H1 (cell line): ENCODE measurements at regions not wholly inside any gene's neighbourhood (a gene's known extent, or its start where the extent isn't known, plus 50 kb on each side); places are given as distances from the start of the nearest gene placed in this dataset.

ENCODE experiments used
- CTCF ChIA-PET: fragments of 300-600 bp; sonication (Branson Sonifier 250); formaldehyde crosslinking; loops from one replicate; lab custom pipeline; 2021; ENCODE audit not compliant: partially characterized antibody; lab: Charles Lee
- POLR2A ChIA-PET: fragments of 300-600 bp; sonication (Branson Sonifier 250); formaldehyde crosslinking; loops from one replicate; lab custom pipeline; 2021; ENCODE audit warnings: inconsistent platforms; ENCODE audit not compliant: partially characterized antibody; lab: Charles Lee
- DNase-seq, 2 experiments: peaks; one replicate each; pipeline versions ENCODE4 v3.0.0 to v3.0.0-alpha.2; 2010 to 2022; ENCODE audit warnings: low spot score in 2 of 2, low read depth in 1 of 2, mixed read lengths in 1 of 2
- FAIRE-seq: peaks from 2 replicates; lab custom pipeline; 2011; peaks lifted over from hg19 to GRCh38; lab: Jason Lieb, UNC
- H2AFZ ChIP-seq: 2 replicates; pipeline ENCODE4 v1.8.1; 2012; ENCODE audit warnings: low read length, inconsistent platforms
- H2AK5ac ChIP-seq: 2 replicates; pipeline ENCODE4 v1.6.1; 2013; ENCODE audit warnings: low read depth, low read length
- H2BK120ac ChIP-seq: replicated peaks from 2 replicates; pipeline ENCODE3; 2013; ENCODE audit warnings: low read depth, low read length, inconsistent platforms
- H2BK12ac ChIP-seq: 2 replicates; pipeline ENCODE4 v1.6.1; 2013; ENCODE audit warnings: low read depth, low read length
- H2BK15ac ChIP-seq: 2 replicates; pipeline ENCODE4 v1.6.1; 2013; ENCODE audit warnings: low read length
- H2BK20ac ChIP-seq: 2 replicates; pipeline ENCODE4 v1.6.1; 2013; ENCODE audit warnings: low read length
- H2BK5ac ChIP-seq: 2 replicates; pipeline ENCODE4 v1.6.1; 2013; ENCODE audit warnings: low read depth, low read length
- H3K14ac ChIP-seq: 2 replicates; pipeline ENCODE4 v1.6.1; 2013; ENCODE audit warnings: inconsistent platforms; ENCODE audit not compliant: insufficient read length
- H3K18ac ChIP-seq: 2 replicates; pipeline ENCODE4 v1.6.1; 2013; ENCODE audit warnings: low read length; ENCODE audit errors: extremely low read depth
- H3K23ac ChIP-seq: 2 replicates; pipeline ENCODE4 v1.6.1; 2013; ENCODE audit warnings: inconsistent platforms; ENCODE audit not compliant: insufficient read length
- H3K23me2 ChIP-seq: 2 replicates; pipeline ENCODE4 v1.6.1; 2013; ENCODE audit warnings: low read depth, low read length
- H3K27ac ChIP-seq: 2 replicates; pipeline ENCODE4 v1.6.1; 2011; ENCODE audit warnings: low read depth, low read length, inconsistent platforms
- H3K27me3 ChIP-seq, 4 experiments: replicated peaks in 1 of 4; 1 replicate in 1 of 4; 2 replicates in 3 of 4; pipeline versions ENCODE4 v1.6.1 to v1.8.1; 2011 to 2013; ENCODE audit warnings: low read length in 3 of 4, mild to moderate bottlenecking in 3 of 4, inconsistent platforms in 2 of 4, mixed read lengths in 2 of 4, moderate library complexity in 1 of 4; ENCODE audit not compliant: control insufficient read depth in 3 of 4, insufficient read depth in 3 of 4; ENCODE audit errors: extremely low read depth in 1 of 4
- H3K36me3 ChIP-seq, 4 experiments: 2 replicates each; pipeline versions ENCODE4 v1.6.1 to v1.8.1; 2011 to 2013; ENCODE audit warnings: mild to moderate bottlenecking in 4 of 4, low read length in 3 of 4, moderate library complexity in 2 of 4, control low read depth in 1 of 4, inconsistent platforms in 1 of 4; ENCODE audit not compliant: insufficient read depth in 4 of 4, control insufficient read depth in 2 of 4
- H3K4ac ChIP-seq: replicated peaks from 2 replicates; pipeline ENCODE3; 2013; ENCODE audit warnings: low read length, low read depth, mixed read lengths, inconsistent platforms; ENCODE audit not compliant: insufficient read length
- H3K4me1 ChIP-seq, 4 experiments: replicated peaks in 1 of 4; 1 replicate in 1 of 4; 2 replicates in 3 of 4; pipeline versions ENCODE4 v1.6.1 to v1.8.1; 2011 to 2013; ENCODE audit warnings: low read length in 3 of 4, inconsistent platforms in 2 of 4, mixed read lengths in 1 of 4; ENCODE audit not compliant: insufficient read depth in 4 of 4, control insufficient read depth in 3 of 4
- H3K4me2 ChIP-seq, 2 experiments: 2 replicates each; pipeline versions ENCODE4 v1.6.1 to v1.8.1; 2011 to 2013; ENCODE audit warnings: low read depth in 2 of 2, low read length in 2 of 2, control low read depth in 1 of 2, inconsistent platforms in 1 of 2, mild to moderate bottlenecking in 1 of 2; ENCODE audit not compliant: insufficient read depth in 1 of 2
- H3K4me3 ChIP-seq, 4 experiments: fragments of 200-600, 300-600 bp in 1 of 4; sonication (generic), shearing (Covaris generic), sonication (Bioruptor Twin) in 1 of 4; 2 replicates each; pipeline versions ENCODE4 v1.5.1 to v1.8.1; 2011 to 2016; ENCODE audit warnings: low read length in 4 of 4, low read depth in 3 of 4, control low read depth in 2 of 4, inconsistent platforms in 2 of 4, mild to moderate bottlenecking in 2 of 4, mixed read lengths in 1 of 4, moderate library complexity in 1 of 4; ENCODE audit not compliant: insufficient read depth in 2 of 4; ENCODE audit errors: extremely low read depth in 1 of 4
- H3K56ac ChIP-seq: replicated peaks from 2 replicates; pipeline ENCODE3; 2013; ENCODE audit warnings: low read depth, mild to moderate bottlenecking, mixed read lengths, low read length, inconsistent platforms; ENCODE audit not compliant: insufficient read length
- H3K79me1 ChIP-seq: 2 replicates; pipeline ENCODE4 v1.6.1; 2013; ENCODE audit warnings: low read depth, low read length, control low read depth
- H3K79me2 ChIP-seq, 2 experiments: 2 replicates each; pipeline versions ENCODE4 v1.6.1 to v1.8.1; 2012 to 2013; ENCODE audit warnings: low read length in 2 of 2, mild to moderate bottlenecking in 2 of 2, inconsistent platforms in 1 of 2; ENCODE audit not compliant: insufficient read depth in 2 of 2, control insufficient read depth in 1 of 2
- H3K9ac ChIP-seq, 4 experiments: replicated peaks in 1 of 4; 1 replicate in 1 of 4; 2 replicates in 3 of 4; pipeline versions ENCODE4 v1.6.1 to v1.8.1; 2011 to 2013; ENCODE audit warnings: low read depth in 3 of 4, low read length in 3 of 4, control low read depth in 2 of 4, mild to moderate bottlenecking in 2 of 4, moderate library complexity in 2 of 4, inconsistent platforms in 1 of 4; ENCODE audit errors: extremely low read depth in 1 of 4
- H3K9me3 ChIP-seq, 2 experiments: 2 replicates each; pipeline versions ENCODE4 v1.6.1 to v1.8.1; 2012 to 2013; ENCODE audit warnings: mild to moderate bottlenecking in 2 of 2, moderate library complexity in 2 of 2, control low read depth in 1 of 2, inconsistent platforms in 1 of 2, low read depth in 1 of 2, low read length in 1 of 2, mixed read lengths in 1 of 2; ENCODE audit not compliant: insufficient read depth in 2 of 2
- H4K20me1 ChIP-seq, 2 experiments: replicated peaks in 1 of 2; 2 replicates each; pipeline versions ENCODE3 to v1.8.1; 2011 to 2013; ENCODE audit warnings: inconsistent platforms in 2 of 2, low read length in 2 of 2, mild to moderate bottlenecking in 1 of 2; ENCODE audit not compliant: insufficient read depth in 2 of 2, control insufficient read depth in 1 of 2
- H4K5ac ChIP-seq: 2 replicates; pipeline ENCODE4 v1.6.1; 2013; ENCODE audit warnings: low read length, low read depth, mixed read lengths, inconsistent platforms; ENCODE audit not compliant: insufficient read length
- H4K8ac ChIP-seq: 2 replicates; pipeline ENCODE4 v1.8.0; 2013; ENCODE audit warnings: mild to moderate bottlenecking, moderate library complexity, low read length, inconsistent platforms; ENCODE audit not compliant: insufficient read depth; ENCODE audit errors: extremely low read depth
- H4K91ac ChIP-seq: replicated peaks from 2 replicates; pipeline ENCODE3; 2013; ENCODE audit warnings: low read length, mixed read lengths, inconsistent platforms; ENCODE audit not compliant: insufficient read length
- KDM4A ChIP-seq: IDR thresholded peaks from one replicate; pipeline ENCODE4 v1.7.1; 2012; ENCODE audit warnings: low read depth, mild to moderate bottlenecking, moderate library complexity, low read length, inconsistent platforms; ENCODE audit not compliant: severe bottlenecking
- KDM5A ChIP-seq: fragments of 200-600 bp; IDR thresholded peaks from 2 replicates; pipeline ENCODE4 v1.7.1; 2012; ENCODE audit warnings: mild to moderate bottlenecking, low read length, inconsistent platforms, mixed read lengths
- POU5F1 ChIP-seq: IDR thresholded peaks from 2 replicates; pipeline ENCODE4 v1.6.1; 2011; ENCODE audit warnings: low read depth, mild to moderate bottlenecking, low read length, moderate library complexity
- RBBP5 ChIP-seq: IDR thresholded peaks from 2 replicates; pipeline ENCODE4 v1.7.1; 2012; ENCODE audit warnings: low read depth, mild to moderate bottlenecking, inconsistent platforms, low read length, moderate library complexity, borderline replicate concordance
- SP1 ChIP-seq: IDR thresholded peaks from 2 replicates; pipeline ENCODE4 v1.6.1; 2011; ENCODE audit warnings: low read depth, low read length
- TAF1 ChIP-seq: IDR thresholded peaks from 2 replicates; pipeline ENCODE4 v1.6.1; 2011; ENCODE audit warnings: mild to moderate bottlenecking, low read depth, low read length
- YY1 ChIP-seq: IDR thresholded peaks from 2 replicates; pipeline ENCODE4 v1.6.1; 2011; ENCODE audit warnings: low read depth, mild to moderate bottlenecking, low read length
- WGBS, 2 experiments: shearing (Covaris generic) in 1 of 2; methylation state at CpG; one replicate each; pipeline versions ENCODE4 v1.1.6 to v1.1.7; 2013 to 2015; ENCODE audit warnings: low lambda C conversion rate in 2 of 2, mixed read lengths in 2 of 2, inconsistent platforms in 1 of 2, low coverage in 1 of 2, missing lambda C conversion rate in 1 of 2; ENCODE audit not compliant: insufficient replicate concordance in 2 of 2, insufficient coverage in 1 of 2, insufficient read length in 1 of 2; ENCODE audit errors: extremely low coverage in 1 of 2, missing lambda C conversion rate in 1 of 2; 5-methylcytosine and 5-hydroxymethylcytosine counted together

DNA sequence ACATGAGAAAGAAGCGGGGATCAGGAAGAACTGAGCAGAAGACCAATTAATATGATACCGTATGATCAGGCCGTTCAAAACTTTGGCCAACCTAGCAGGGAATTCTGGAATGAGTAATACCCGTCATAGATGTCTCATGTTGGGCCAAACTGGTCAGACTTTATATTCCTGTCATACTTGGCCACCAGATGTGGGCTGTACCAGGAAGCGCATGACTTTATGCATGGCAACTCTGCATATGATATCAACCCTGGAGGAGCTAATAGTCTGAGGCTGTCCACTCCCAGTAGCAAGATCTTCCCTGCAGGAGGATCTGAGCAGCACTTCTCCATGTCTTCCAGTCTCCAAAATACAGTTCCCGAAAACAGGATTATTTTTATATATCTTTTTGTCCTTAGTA is 68.5 kb upstream of the NAA35 start:
- peak overlapping the region; percentile 56 for H4K91ac ChIP-seq
- H3K18ac ChIP-seq: no peak overlapping the region
- H3K56ac ChIP-seq: no peak overlapping the region
- no peak overlapping the region for H2BK20ac ChIP-seq
- no peak overlapping the region for H4K5ac ChIP-seq
- no peak overlapping the region for H3K14ac ChIP-seq
- H3K27ac ChIP-seq: no peak overlapping the region
- no peaks in the 10 kb centered on the region for H3K79me2 ChIP-seq
- H2BK15ac ChIP-seq: no peak overlapping the region
- H2BK120ac ChIP-seq: no peak overlapping the region
- H2AFZ ChIP-seq: no peak overlapping the region
- no peak overlapping the region for H2BK5ac ChIP-seq
- no peak overlapping the region for H3K4me3 ChIP-seq
- H3K27me3 ChIP-seq: no peaks in the 10 kb centered on the region
- H3K4ac ChIP-seq: no peak overlapping the region
- no peaks in the 10 kb centered on the region for H3K36me3 ChIP-seq
- H3K23me2 ChIP-seq: no peaks in the 10 kb centered on the region
- H3K4me1 ChIP-seq: peaks cover 0 to 6% (median 0%) of the 10 kb centered on the region in 4 experiments; a peak in 2 of 7 replicates
- no peak overlapping the region for H3K23ac ChIP-seq
- H4K8ac ChIP-seq: no peak overlapping the region
- H3K9ac ChIP-seq: no peak overlapping the region
- H2BK12ac ChIP-seq: no peak overlapping the region
- DNase-seq: no peak
- H3K79me1 ChIP-seq: no peaks in the 10 kb centered on the region
- no peaks in the 10 kb centered on the region for H4K20me1 ChIP-seq
- POLR2A ChIA-PET: interaction anchor here (1.2 kb wide), 1 partner anchor 27 kb away, joined by 3 read pairs; no protein-coding TSS in a partner anchor
- CTCF ChIA-PET: interaction anchor here (0.6 kb wide), 1 partner anchor 15 kb away, joined by 3 read pairs; no protein-coding TSS in a partner anchor
- no peak overlapping the region for H3K4me2 ChIP-seq
- H2AK5ac ChIP-seq: no peak overlapping the region
- H3K9me3 ChIP-seq: no peaks in the 10 kb centered on the region
- no peak for FAIRE-seq
- 94% methylated on average over 6 of the region's 6 CpGs; no CpG with 5 or more reads in 1 of the 2 experiments for WGBS, 2 experiments
- TF ChIP-seq SP1 (no peak), POU5F1 (no peak), TAF1 (no peak), YY1 (no peak), RBBP5 (no peak), KDM5A (no peak), KDM4A (no peak)
